Stomach (tissue), 4 donors: ENCODE measurements at regions not wholly inside any gene's neighbourhood (a gene's known extent, or its start where the extent isn't known, plus 50 kb on each side); places are given as distances from the start of the nearest gene placed in this dataset.

Source experiments
- EP300 ChIP-seq: sonication (generic); formaldehyde crosslinking; IDR thresholded peaks from one replicate; pipeline ENCODE4 v1.6.1; 2017; ENCODE audit warnings: antibody characterized with exemption
- POLR2A ChIP-seq, 4 donors: fragments of 450-650 bp; IDR thresholded peaks; one replicate each; pipeline ENCODE4 v1.6.1; 2016; ENCODE audit warnings: antibody characterized with exemption in 4 of 4, control low read depth in 2 of 4, mild to moderate bottlenecking in 1 of 4, moderate library complexity in 1 of 4
- TF ChIP-seq, protein P1 (sequence below), 7 experiments: fragments of 450-650 bp in 4 of 7; fragments of 200-600 bp in 3 of 7; sonication (generic) in 3 of 7; IDR thresholded peaks; one replicate each; pipeline ENCODE4 v1.5.1; 2016 to 2019; ENCODE audit warnings: antibody characterized with exemption in 7 of 7, control low read depth in 2 of 7, mild to moderate bottlenecking in 1 of 7

DNA sequence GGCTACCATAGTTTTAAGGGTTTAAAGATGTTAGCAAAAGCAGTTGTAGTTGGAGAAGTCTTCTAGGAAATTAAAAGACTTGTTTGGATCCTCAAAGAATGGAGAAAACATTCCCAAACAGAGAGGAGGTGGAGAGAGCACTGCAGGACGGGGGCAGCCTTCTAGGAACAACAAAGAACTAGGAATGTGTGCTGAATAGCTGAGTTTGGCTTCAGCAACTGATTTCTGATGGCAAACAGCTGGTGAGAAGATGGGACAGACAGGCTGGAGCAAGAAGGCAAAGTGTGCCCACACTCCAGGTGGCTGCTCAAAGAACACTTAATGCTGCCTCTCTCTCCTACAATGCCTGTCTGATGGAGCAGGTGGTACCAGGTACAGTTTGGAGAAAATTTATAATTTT, 1331.1 kb downstream of the ADGRL3 start:
- TF ChIP-seq, protein P1, sequence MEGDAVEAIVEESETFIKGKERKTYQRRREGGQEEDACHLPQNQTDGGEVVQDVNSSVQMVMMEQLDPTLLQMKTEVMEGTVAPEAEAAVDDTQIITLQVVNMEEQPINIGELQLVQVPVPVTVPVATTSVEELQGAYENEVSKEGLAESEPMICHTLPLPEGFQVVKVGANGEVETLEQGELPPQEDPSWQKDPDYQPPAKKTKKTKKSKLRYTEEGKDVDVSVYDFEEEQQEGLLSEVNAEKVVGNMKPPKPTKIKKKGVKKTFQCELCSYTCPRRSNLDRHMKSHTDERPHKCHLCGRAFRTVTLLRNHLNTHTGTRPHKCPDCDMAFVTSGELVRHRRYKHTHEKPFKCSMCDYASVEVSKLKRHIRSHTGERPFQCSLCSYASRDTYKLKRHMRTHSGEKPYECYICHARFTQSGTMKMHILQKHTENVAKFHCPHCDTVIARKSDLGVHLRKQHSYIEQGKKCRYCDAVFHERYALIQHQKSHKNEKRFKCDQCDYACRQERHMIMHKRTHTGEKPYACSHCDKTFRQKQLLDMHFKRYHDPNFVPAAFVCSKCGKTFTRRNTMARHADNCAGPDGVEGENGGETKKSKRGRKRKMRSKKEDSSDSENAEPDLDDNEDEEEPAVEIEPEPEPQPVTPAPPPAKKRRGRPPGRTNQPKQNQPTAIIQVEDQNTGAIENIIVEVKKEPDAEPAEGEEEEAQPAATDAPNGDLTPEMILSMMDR (IDR thresholded peaks at IDR 0.05) = no peak
- no peak for TF ChIP-seq POLR2A (IDR thresholded peaks at IDR 0.05)
- TF ChIP-seq EP300 = no peak
